AG04450 (cell line): ENCODE measurements at regions not wholly inside any gene's neighbourhood (a gene's known extent, or its start where the extent isn't known, plus 50 kb on each side); places are given as distances from the start of the nearest gene placed in this dataset.

ENCODE experiments used
- CTCF ChIA-PET: fragments of 300-600, 350-600 bp; formaldehyde crosslinking; extraction: SDS; loops from one replicate; lab custom pipeline; 2022; ENCODE audit warnings: antibody characterized with exemption, inconsistent platforms; lab: Charles Lee
- POLR2A ChIA-PET: fragments of 350-600 bp; formaldehyde crosslinking; extraction: SDS; loops from one replicate; lab custom pipeline; 2021; ENCODE audit warnings: antibody characterized with exemption, inconsistent platforms; lab: Yijun Ruan, JAX
- DNase-seq: peaks from one replicate; pipeline ENCODE4 v3.0.0-alpha.2; 2011; ENCODE audit warnings: low read depth, low spot score
- H3K27ac ChIP-seq: one replicate; pipeline ENCODE4 v1.5.1; 2012; ENCODE audit warnings: low read depth, low read length, control low read depth
- H3K27me3 ChIP-seq: one replicate; pipeline ENCODE4 v1.6.0; 2012; ENCODE audit warnings: low read length; ENCODE audit not compliant: control insufficient read depth, insufficient read depth
- H3K4me3 ChIP-seq: 2 replicates; pipeline ENCODE4 v1.5.1; 2011; ENCODE audit warnings: mild to moderate bottlenecking, low read depth, low read length, control low read depth
- H3K9me3 ChIP-seq: 2 replicates; pipeline ENCODE4 v1.5.1; 2012; ENCODE audit warnings: low read length; ENCODE audit not compliant: control insufficient read depth, insufficient read depth
- CTCF ChIP-seq: IDR thresholded peaks from 2 replicates; pipeline ENCODE4 v1.5.1; 2011; ENCODE audit warnings: low read depth, low read length, control low read depth, inconsistent platforms

- no peak for TF ChIP-seq CTCF
- no peak overlapping the region for H3K27ac ChIP-seq
- peaks cover 10% of the 10 kb centered on the region for H3K9me3 ChIP-seq
- CTCF ChIA-PET: interaction anchor here (1.0 to 1.4 kb wide), 2 partner anchors 8 to 17 kb away, joined by 3 read pairs; no protein-coding TSS in a partner anchor
- DNase-seq: no peak
- POLR2A ChIA-PET: no interaction called here
- peaks cover 3% of the 10 kb centered on the region for H3K27me3 ChIP-seq
- H3K4me3 ChIP-seq: no peak overlapping the region
Observed at GRCh38 chr15:77549576-77550288, 83.0 kb downstream of the LINGO1 start.

GRCh38 chr15:77548589-77549557 lies 83.8 kb downstream of the LINGO1 start:
- ChIA-PET CTCF (interaction anchor here (0.7 to 1.4 kb wide), 2 partner anchors 14 to 18 kb away, joined by 3 read pairs; no protein-coding TSS in a partner anchor), POLR2A (no interaction called here)
- no peak for DNase-seq
- Histone ChIP-seq H3K9me3 (peaks cover 10% of the 10 kb centered on the region), H3K27me3 (peaks cover 3% of the 10 kb centered on the region), H3K4me3 (no peak overlapping the region), H3K27ac (no peak overlapping the region)
- TF ChIP-seq CTCF: no peak

GRCh38 chr15:77547801-77548588 lies 84.7 kb downstream of the LINGO1 start:
- ChIA-PET POLR2A (no interaction called here), CTCF (interaction anchor here (0.7 to 1.4 kb wide), 2 partner anchors 13 to 19 kb away, joined by 3 read pairs; no protein-coding TSS in a partner anchor)
- DNase-seq: no peak
- Histone ChIP-seq H3K27me3 (peaks cover 3% of the 10 kb centered on the region), H3K27ac (no peak overlapping the region), H3K9me3 (peaks cover 10% of the 10 kb centered on the region), H3K4me3 (no peak overlapping the region)
- no peak for TF ChIP-seq CTCF

GRCh38 chr15:77546870-77547269 lies 85.8 kb downstream of the LINGO1 start:
- TF ChIP-seq CTCF: no peak
- Histone ChIP-seq H3K9me3 (peaks cover 10% of the 10 kb centered on the region), H3K27me3 (no peaks in the 10 kb centered on the region), H3K27ac (no peak overlapping the region), H3K4me3 (no peak overlapping the region)
- ChIA-PET POLR2A (no interaction called here), CTCF (interaction anchor here (2.2 kb wide), 1 partner anchor 428 kb away, joined by 9 read pairs; no protein-coding TSS in a partner anchor)
- no peak for DNase-seq
